CD14-positive monocyte (primary cell): ENCODE measurements at regions not wholly inside any gene's neighbourhood (a gene's known extent, or its start where the extent isn't known, plus 50 kb on each side); places are given as distances from the start of the nearest gene placed in this dataset.

Experiments used
- DNase-seq, 3 donors: peaks; one replicate each; pipeline ENCODE4 v3.0.0-alpha.2; 2011 to 2022
- H2AFZ ChIP-seq: 2 replicates; pipeline ENCODE4 v1.6.0; 2012; ENCODE audit warnings: mild to moderate bottlenecking, low read depth, low read length, inconsistent platforms; ENCODE audit not compliant: insufficient read depth, poor library complexity, severe bottlenecking
- H3K27ac ChIP-seq, 2 donors: 1 replicate in 1 of 2; 2 replicates in 1 of 2; pipeline ENCODE4 v1.5.1; 2012 to 2013; ENCODE audit warnings: low read length in 2 of 2, control low read depth in 1 of 2, inconsistent platforms in 1 of 2, low read depth in 1 of 2, mild to moderate bottlenecking in 1 of 2
- H3K27me3 ChIP-seq, 2 donors: one replicate each; pipeline versions ENCODE4 v1.6.0 to v1.6.1; 2011 to 2013; ENCODE audit warnings: low read length in 2 of 2; ENCODE audit not compliant: control insufficient read depth in 2 of 2, insufficient read depth in 2 of 2
- H3K36me3 ChIP-seq, 2 donors: replicated peaks in 1 of 2; 1 replicate in 1 of 2; 2 replicates in 1 of 2; pipeline versions ENCODE4 v1.5.1 to v1.6.1; 2012 to 2013; ENCODE audit warnings: low read length in 2 of 2, control low read depth in 1 of 2, inconsistent platforms in 1 of 2, mild to moderate bottlenecking in 1 of 2; ENCODE audit not compliant: insufficient read depth in 2 of 2, control insufficient read depth in 1 of 2
- H3K4me1 ChIP-seq, 2 donors: 1 replicate in 1 of 2; 2 replicates in 1 of 2; pipeline versions ENCODE4 v1.5.1 to v1.6.1; 2012 to 2013; ENCODE audit warnings: low read length in 2 of 2, control low read depth in 1 of 2, inconsistent platforms in 1 of 2, mild to moderate bottlenecking in 1 of 2, moderate library complexity in 1 of 2; ENCODE audit not compliant: insufficient read depth in 2 of 2, control insufficient read depth in 1 of 2
- H3K4me2 ChIP-seq: replicated peaks from 2 replicates; pipeline ENCODE3; 2012; ENCODE audit warnings: low read length, moderate library complexity, mild to moderate bottlenecking; ENCODE audit not compliant: poor library complexity, severe bottlenecking; ENCODE audit errors: extremely low read depth
- H3K4me3 ChIP-seq, 3 experiments: fragments of 200-600 bp in 1 of 3; sonication (generic) in 1 of 3; replicated peaks in 1 of 3; 1 replicate in 2 of 3; 2 replicates in 1 of 3; pipeline ENCODE4 v1.5.1; 2011 to 2013; ENCODE audit warnings: low read length in 3 of 3, mild to moderate bottlenecking in 3 of 3, control low read depth in 2 of 3, low read depth in 2 of 3, inconsistent platforms in 1 of 3, moderate library complexity in 1 of 3
- H3K79me2 ChIP-seq: 2 replicates; pipeline ENCODE4 v1.6.0; 2012; ENCODE audit warnings: mild to moderate bottlenecking, control low read depth, inconsistent platforms, low read length, moderate library complexity; ENCODE audit not compliant: insufficient read depth
- H3K9ac ChIP-seq: 2 replicates; pipeline ENCODE4 v1.6.0; 2017; ENCODE audit warnings: low read length, mild to moderate bottlenecking; ENCODE audit not compliant: insufficient read depth, poor library complexity, severe bottlenecking
- H3K9me3 ChIP-seq, 2 donors: replicated peaks in 1 of 2; 1 replicate in 1 of 2; 2 replicates in 1 of 2; pipeline versions ENCODE4 v1.5.1 to v1.6.1; 2012 to 2013; ENCODE audit warnings: low read length in 2 of 2, control low read depth in 1 of 2; ENCODE audit not compliant: control insufficient read depth in 1 of 2, insufficient read depth in 1 of 2
- H4K20me1 ChIP-seq: 2 replicates; pipeline ENCODE4 v1.6.0; 2012; ENCODE audit warnings: mild to moderate bottlenecking, low read length, control low read depth, moderate library complexity; ENCODE audit not compliant: insufficient read depth
- H3K27ac Mint-ChIP-seq, 7 donors: one replicate each; pipeline ENCODE4 v1.8.0; 2020; ENCODE audit warnings: mild to moderate bottlenecking in 7 of 7, mixed read lengths in 7 of 7, moderate library complexity in 6 of 7, inconsistent platforms in 2 of 7
- H3K27me3 Mint-ChIP-seq, 3 donors: one replicate each; pipeline ENCODE4 v1.8.0; 2021 to 2022; ENCODE audit warnings: low read depth in 3 of 3, mild to moderate bottlenecking in 3 of 3, mixed read lengths in 3 of 3, moderate library complexity in 3 of 3, inconsistent platforms in 1 of 3
- H3K36me3 Mint-ChIP-seq, 2 donors: one replicate each; pipeline ENCODE4 v1.8.0; 2020; ENCODE audit warnings: mixed read lengths in 2 of 2, inconsistent platforms in 1 of 2, mild to moderate bottlenecking in 1 of 2
- H3K4me1 Mint-ChIP-seq: one replicate; pipeline ENCODE4 v1.8.0; 2020; ENCODE audit warnings: mild to moderate bottlenecking, mixed read lengths
- H3K4me3 Mint-ChIP-seq, 2 donors: one replicate each; pipeline ENCODE4 v1.8.0; 2020; ENCODE audit warnings: mild to moderate bottlenecking in 2 of 2, mixed read lengths in 2 of 2, moderate library complexity in 1 of 2
- H3K9me3 Mint-ChIP-seq, 7 donors: one replicate each; pipeline ENCODE4 v1.8.0; 2020 to 2022; ENCODE audit warnings: mixed read lengths in 7 of 7, mild to moderate bottlenecking in 6 of 7, moderate library complexity in 6 of 7, inconsistent platforms in 2 of 7
- CTCF ChIP-seq: fragments of 200-600 bp; IDR thresholded peaks from one replicate; pipeline ENCODE4 v1.8.0; 2022; ENCODE audit warnings: antibody characterized with exemption, mild to moderate bottlenecking
- WGBS: methylation state at CpG from one replicate; pipeline ENCODE4 v1.1.5; 2013; ENCODE audit warnings: missing lambda C conversion rate; ENCODE audit not compliant: insufficient coverage; 5-methylcytosine and 5-hydroxymethylcytosine counted together
- intact Hi-C, 2 donors: fragments of 100-400 bp; cut with micrococcal nuclease; formaldehyde crosslinking; loops; one replicate each; pipeline versions ENCODE4 v1.15.0 to v1.15.1; 2023

GRCh38 chr21:24200052-24200451 is 1407.2 kb downstream of the MRPL39 start:
- intact Hi-C loops, result no loop called here
- Histone ChIP-seq H3K27me3 (no peaks in the 10 kb centered on the region), H3K27ac (no peak overlapping the region), H3K9me3 (peaks cover 0 to 3% of the 10 kb centered on the region in 2 donors), H3K36me3 (no peaks in the 10 kb centered on the region), H4K20me1 (no peaks in the 10 kb centered on the region), H3K4me3 (no peak overlapping the region), H3K79me2 (no peaks in the 10 kb centered on the region), H2AFZ (no peak overlapping the region), H3K4me2 (no peak overlapping the region), H3K4me1 (no peaks in the 10 kb centered on the region), H3K9ac (no peak overlapping the region)
- TF ChIP-seq CTCF, result no peak
- H3K4me1 Mint-ChIP-seq, result no peaks in the 10 kb centered on the region
- no peaks in the 10 kb centered on the region for H3K36me3 Mint-ChIP-seq
- H3K27me3 Mint-ChIP-seq, result peaks cover 0 to 2% (median 0%) of the 10 kb centered on the region in 3 donors
- H3K9me3 Mint-ChIP-seq, result peaks cover 0 to 7% (median 3%) of the 10 kb centered on the region in 7 donors
- no peak for DNase-seq
- WGBS, result 80% methylated on average over 1 of the region's 2 CpGs
- no peak overlapping the region for H3K27ac Mint-ChIP-seq
- H3K4me3 Mint-ChIP-seq, result no peak overlapping the region

GRCh38 chr21:24197923-24198322 is 1409.4 kb downstream of the MRPL39 start:
- H3K27ac Mint-ChIP-seq, result no peak overlapping the region
- intact Hi-C loops, result no loop called here
- Histone ChIP-seq H3K9me3 (peaks cover 0 to 3% of the 10 kb centered on the region in 2 donors), H3K4me2 (no peak overlapping the region), H3K79me2 (no peaks in the 10 kb centered on the region), H3K4me1 (no peaks in the 10 kb centered on the region), H3K27ac (no peak overlapping the region), H3K4me3 (no peak overlapping the region), H3K36me3 (no peaks in the 10 kb centered on the region), H3K27me3 (no peaks in the 10 kb centered on the region), H4K20me1 (no peaks in the 10 kb centered on the region), H2AFZ (no peak overlapping the region), H3K9ac (no peak overlapping the region)
- no peaks in the 10 kb centered on the region for H3K36me3 Mint-ChIP-seq
- TF ChIP-seq CTCF, result no peak
- peaks cover 0 to 2% (median 0%) of the 10 kb centered on the region in 3 donors for H3K27me3 Mint-ChIP-seq
- peaks cover 0 to 6% (median 4%) of the 10 kb centered on the region in 7 donors for H3K9me3 Mint-ChIP-seq
- no peak for DNase-seq
- no peaks in the 10 kb centered on the region for H3K4me1 Mint-ChIP-seq
- no peak overlapping the region for H3K4me3 Mint-ChIP-seq
